GM19452 (cell line): ENCODE measurements at regions not wholly inside any gene's neighbourhood (a gene's known extent, or its start where the extent isn't known, plus 50 kb on each side); places are given as distances from the start of the nearest gene placed in this dataset.

Source experiments
- ATAC-seq: cut with Tn5 transposase; IDR thresholded peaks from one replicate; pipeline ENCODE4 v1.9.1; 2021; ENCODE audit not compliant: unreplicated experiment

GRCh38 chr20:40245829-40246228 lies 443.2 kb downstream of the MAFB start:
- no peak for ATAC-seq

DNA sequence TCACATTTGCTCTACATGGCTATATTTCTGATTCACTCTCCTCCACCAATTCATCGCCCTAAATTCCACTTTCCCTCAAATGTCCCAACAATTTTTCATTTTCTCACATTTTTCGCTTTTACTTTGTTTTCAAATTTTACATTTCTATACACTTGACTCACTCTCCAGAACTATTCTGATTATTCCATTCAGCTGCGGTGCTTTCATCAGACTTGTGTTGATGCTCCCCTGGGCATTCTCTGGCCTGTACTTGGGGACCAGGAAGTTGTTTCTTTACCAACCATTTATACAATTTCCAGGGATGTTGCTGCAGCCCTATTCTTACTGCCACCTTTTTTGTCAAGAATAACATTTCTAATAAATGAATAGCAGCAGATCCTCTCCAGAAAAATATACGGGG lies 444.8 kb downstream of the MAFB start:
- ATAC-seq: no peak

DNA sequence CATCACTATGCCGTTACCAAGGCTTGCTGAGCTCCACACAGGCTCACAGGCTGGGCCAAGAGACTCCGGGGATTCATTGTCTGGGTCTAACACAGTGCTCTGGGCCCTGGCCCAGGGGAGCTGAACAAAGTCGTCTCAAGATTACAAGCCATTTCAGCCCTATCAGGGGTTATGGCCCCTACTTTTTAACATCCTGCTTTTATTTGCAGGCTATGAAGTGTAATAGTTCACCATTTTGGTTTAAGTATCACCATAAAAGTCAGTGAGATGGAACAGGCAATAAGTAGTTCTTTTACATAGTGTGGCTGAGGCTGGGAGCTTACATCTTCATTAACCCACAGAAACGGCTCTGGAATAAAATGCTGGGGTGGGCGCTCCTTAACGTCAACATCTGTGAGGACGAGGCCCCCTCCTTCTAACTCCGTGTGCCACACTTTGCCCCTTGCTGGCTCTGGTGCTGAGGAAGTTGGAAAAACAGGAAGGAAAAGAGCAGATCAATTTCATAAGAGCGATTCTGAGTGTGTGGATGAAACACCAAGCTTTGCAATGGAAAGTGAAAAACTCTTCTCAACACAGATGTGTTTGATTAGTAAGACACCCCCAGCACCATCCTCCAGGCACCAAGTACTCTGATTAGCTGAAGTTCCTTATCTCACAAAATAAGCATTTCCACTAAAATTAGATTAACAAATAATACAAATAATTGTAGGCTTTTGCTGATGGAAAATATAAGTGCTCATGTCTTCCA lies 447.3 kb downstream of the MAFB start:
- ATAC-seq: no peak

- ATAC-seq: no peak
These were observed 450.5 kb downstream of the MAFB start for GRCh38 chr20:40238511-40238910.

- ATAC-seq: no peak
These were observed 454.4 kb downstream of the MAFB start for GRCh38 chr20:40234593-40234992.

GRCh38 chr20:40233406-40233805 lies 455.6 kb downstream of the MAFB start:
- ATAC-seq: no peak

- no peak for ATAC-seq
These were observed 456.3 kb downstream of the MAFB start for GRCh38 chr20:40232756-40233155.

DNA sequence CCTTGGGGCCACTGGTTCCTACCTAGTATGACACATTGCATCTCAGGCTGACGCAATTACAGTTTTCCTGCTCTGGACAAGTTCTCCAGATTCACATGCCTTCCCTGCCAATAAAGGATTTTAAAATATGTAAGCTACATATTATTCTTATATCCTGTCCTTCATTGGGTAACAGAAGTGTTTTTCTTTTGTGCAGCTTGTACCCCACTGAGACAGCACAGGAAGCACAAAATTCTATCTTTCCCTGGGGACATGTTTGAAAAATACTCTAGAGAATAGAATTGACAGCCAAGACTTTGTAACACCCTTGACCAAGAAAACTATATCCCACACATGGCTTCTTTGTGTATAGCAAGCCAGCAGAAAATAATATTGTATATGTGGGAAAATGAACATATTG lies 456.8 kb downstream of the MAFB start:
- ATAC-seq: no peak

GRCh38 chr20:40230486-40230885 lies 458.6 kb downstream of the MAFB start:
- no peak for ATAC-seq

DNA sequence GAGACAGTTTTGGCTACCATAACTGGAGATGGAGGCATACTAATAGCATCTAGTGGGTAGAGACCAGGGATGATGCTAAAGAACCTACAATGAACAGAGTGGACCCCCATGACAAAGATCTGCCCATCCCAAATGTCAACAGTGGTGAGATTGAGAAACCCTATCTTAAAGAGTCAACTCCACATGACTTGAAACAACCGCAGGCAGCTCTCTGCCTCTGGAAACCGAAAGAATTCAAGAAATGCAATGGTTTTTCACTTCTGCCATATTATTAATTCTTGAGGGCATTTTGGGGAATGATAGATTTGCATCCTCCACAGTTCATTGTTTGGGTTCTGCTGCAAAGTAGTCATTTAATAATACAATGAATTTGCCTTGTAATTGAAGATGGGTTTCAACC lies 463.4 kb downstream of the MAFB start:
- no peak for ATAC-seq

GRCh38 chr20:40223810-40224209 lies 465.2 kb downstream of the MAFB start:
- no peak for ATAC-seq

- no peak for ATAC-seq
These were observed 470.1 kb downstream of the MAFB start for GRCh38 chr20:40218971-40219370.

- no peak for ATAC-seq
These were observed 470.6 kb downstream of the MAFB start for GRCh38 chr20:40218316-40218969.

DNA sequence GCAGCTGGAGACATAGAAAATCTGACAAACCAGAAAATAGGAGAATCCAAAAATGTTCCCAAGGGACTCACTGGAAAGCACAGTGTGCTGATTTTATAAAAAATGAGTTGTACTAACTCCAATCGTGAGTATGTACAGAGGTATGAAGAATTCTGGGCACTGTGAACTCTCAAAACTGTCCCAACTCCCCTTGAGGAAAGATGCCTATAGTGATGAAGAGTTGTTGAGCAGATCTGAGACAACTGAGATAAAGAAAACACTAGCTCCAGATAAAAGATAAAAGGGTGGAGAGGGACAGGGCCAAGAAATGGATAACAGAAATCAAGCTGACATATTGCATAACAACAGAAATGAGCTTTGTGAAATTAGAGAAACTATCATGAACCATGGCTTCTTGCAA lies 481.4 kb downstream of the MAFB start:
- ATAC-seq: no peak

GRCh38 chr20:40205971-40206370 lies 483.1 kb downstream of the MAFB start:
- ATAC-seq: no peak

GRCh38 chr20:40203032-40203431 lies 486.0 kb downstream of the MAFB start:
- no peak for ATAC-seq

DNA sequence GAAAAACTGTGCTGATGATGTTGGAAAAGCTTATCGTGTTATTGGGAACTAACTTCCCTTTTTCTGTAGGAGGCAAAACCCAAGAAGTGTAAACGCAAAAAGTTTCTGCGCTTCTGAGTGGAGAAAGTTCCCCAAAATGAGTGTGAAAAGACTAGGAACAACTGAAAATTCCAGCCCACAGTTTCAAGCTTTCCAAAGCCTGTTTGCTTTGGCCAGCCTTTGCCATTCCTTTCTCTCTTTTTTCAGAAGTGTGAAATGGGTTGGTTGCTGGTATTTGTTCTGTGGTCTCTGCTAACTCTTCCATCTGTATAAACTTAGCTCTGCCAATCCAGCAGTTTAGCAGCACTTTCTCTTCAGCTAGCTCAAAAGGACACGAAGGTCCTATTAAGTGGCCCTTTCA lies 491.3 kb downstream of the MAFB start:
- no peak for ATAC-seq

DNA sequence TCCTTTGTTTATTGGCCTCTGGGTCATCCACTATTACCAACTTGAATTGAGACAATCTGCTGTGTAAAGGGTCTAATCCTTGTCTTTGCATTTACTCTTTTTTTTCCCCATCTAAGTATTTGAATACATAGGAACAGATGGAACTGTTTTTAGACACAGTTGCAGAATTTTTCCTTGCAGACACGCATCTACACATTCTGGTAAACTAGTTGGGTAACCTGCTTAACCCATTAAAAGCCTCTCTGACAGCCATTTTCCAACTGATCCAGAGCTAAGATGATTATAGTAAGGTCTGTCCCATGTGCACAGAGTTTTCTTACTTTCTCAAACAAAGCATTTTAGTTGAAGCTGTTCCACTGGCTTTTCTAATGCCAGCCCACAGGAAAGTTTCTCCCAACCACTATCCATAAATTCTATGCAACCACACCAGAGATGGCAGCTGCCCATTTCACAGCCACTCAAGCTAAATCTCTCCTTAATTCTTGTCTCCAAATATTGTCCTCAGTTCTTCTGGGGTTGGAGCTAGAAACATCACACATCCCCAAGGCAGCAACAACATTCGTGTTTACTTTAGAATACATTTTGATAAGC lies 492.1 kb downstream of the MAFB start:
- no peak for ATAC-seq

- ATAC-seq: no peak
These were observed 493.3 kb downstream of the MAFB start for GRCh38 chr20:40195742-40196141.

GRCh38 chr20:40192529-40192928 lies 496.5 kb downstream of the MAFB start:
- ATAC-seq: no peak

DNA sequence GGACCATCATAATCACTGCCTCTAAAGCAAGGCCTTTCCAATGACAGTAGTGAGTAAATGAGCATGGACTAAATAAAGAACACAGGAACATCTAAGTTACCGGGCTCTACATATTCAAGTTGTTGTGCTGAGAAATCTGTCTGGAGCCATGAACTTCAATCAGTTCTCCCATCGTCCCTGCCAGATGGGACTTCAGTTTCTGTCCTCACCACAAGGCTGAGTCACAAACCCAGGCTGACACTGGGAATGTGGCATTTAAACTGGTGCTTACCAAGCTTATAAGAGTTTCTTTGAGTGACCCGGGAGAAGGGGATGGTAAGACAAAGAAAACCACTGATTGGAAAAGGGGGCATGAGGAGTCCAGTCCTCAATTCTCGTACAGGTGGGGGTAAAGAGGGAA lies 497.0 kb downstream of the MAFB start:
- ATAC-seq: no peak

GRCh38 chr20:40191573-40191972 lies 497.5 kb downstream of the MAFB start:
- no peak for ATAC-seq
